GM04504 (cell line): ENCODE measurements at regions not wholly inside any gene's neighbourhood (a gene's known extent, or its start where the extent isn't known, plus 50 kb on each side); places are given as distances from the start of the nearest gene placed in this dataset.

Experiments used
- DNase-seq: peaks from one replicate; pipeline ENCODE4 v3.0.0-alpha.2; 2012; ENCODE audit warnings: low read depth

GRCh38 chr10:105370692-105371091, 729.6 kb downstream of the SORCS3 start:
- DNase-seq, result no peak

GRCh38 chr10:105359708-105360107, 718.6 kb downstream of the SORCS3 start:
- no peak for DNase-seq

GRCh38 chr10:105358911-105359310, 717.8 kb downstream of the SORCS3 start:
- DNase-seq, result no peak

- DNase-seq, result no peak
Observed at GRCh38 chr10:105356626-105357025, 715.5 kb downstream of the SORCS3 start.

- no peak for DNase-seq
Observed at GRCh38 chr10:105354010-105354409, 712.9 kb downstream of the SORCS3 start.

GRCh38 chr10:105352827-105353226, 711.7 kb downstream of the SORCS3 start:
- no peak for DNase-seq

GRCh38 chr10:105352281-105352680, 711.2 kb downstream of the SORCS3 start:
- no peak for DNase-seq

- DNase-seq, result no peak
Observed at GRCh38 chr10:105351187-105351586, 710.1 kb downstream of the SORCS3 start.

- no peak for DNase-seq
Observed at GRCh38 chr10:105347487-105347886, 706.4 kb downstream of the SORCS3 start.

- no peak for DNase-seq
Observed at GRCh38 chr10:105342606-105343005, 701.5 kb downstream of the SORCS3 start.

GRCh38 chr10:105339669-105340068, 698.6 kb downstream of the SORCS3 start:
- no peak for DNase-seq

GRCh38 chr10:105328503-105329133, 687.5 kb downstream of the SORCS3 start:
- no peak for DNase-seq
